Occipital lobe (tissue), 1 donor: ENCODE measurements at regions not wholly inside any gene's neighbourhood (a gene's known extent, or its start where the extent isn't known, plus 50 kb on each side); places are given as distances from the start of the nearest gene placed in this dataset.
"Not testable (repeated sequence)": the region's sequence is repeated elsewhere in the genome, so short reads cannot be mapped to it uniquely, and the experiment has no call there.

Experiments
- DNase-seq: peaks from one replicate; lab custom pipeline; 2025; lab: John Stamatoyannopoulos, UW

GRCh38 chr11:57871231-57871630 is 109.6 kb downstream of the CTNND1 start:
- no peak for DNase-seq

DNA sequence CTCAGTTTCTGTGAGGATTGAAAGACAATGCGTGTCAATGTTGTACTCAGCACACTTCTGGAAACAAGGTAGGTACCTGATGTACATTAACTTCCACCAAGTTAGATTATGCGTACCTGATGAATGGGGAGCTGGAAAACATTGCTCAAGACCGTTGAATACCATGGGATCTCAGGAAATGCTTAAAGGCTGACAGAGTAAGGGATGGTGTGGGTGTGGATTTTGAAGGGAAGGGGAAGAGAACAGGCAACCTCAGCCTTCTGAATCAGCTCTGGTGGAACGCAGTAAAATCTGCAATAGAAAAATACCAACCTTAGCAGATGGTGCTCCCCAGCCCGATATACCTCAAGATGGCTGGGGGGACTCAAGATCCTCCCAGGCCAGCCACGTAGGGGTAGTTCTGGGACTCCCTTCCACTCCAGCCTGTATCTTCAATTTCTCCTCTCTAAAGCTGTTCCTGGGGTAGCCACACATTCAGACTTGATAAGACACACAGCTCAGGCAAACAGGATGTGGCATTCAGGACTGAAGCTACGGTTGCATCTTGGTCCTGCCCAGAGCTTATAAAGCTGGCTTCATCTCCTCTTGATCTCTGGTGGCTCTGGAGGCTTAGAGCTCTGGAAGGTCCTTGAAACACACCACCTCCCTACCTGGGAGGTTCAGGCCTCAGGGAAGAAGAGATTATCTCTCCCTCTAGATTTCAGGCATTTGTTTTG is 111.8 kb downstream of the CTNND1 start:
- DNase-seq: no peak

DNA sequence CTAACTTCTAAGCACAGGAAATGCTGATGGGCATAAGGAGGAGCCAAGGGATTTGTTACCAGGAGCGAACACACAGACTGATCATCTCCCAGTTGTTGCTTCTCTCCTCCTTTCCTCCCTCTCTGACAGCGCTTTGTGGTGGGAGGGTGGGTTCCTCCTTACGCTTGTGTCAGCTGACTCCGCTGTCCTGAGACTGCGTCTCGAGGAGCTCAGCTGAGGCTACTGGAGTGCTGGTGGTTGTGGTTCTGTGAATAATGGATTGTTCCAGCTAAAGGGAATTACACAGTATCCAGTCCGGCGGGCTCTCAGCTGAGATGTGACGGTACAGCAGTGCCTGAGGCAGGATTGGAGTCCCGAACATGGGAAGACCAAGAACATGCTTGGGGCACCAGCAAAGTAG is 113.4 kb downstream of the CTNND1 start:
- no peak for DNase-seq

GRCh38 chr11:57881647-57882046 is 120.0 kb downstream of the CTNND1 start:
- DNase-seq: no peak

DNA sequence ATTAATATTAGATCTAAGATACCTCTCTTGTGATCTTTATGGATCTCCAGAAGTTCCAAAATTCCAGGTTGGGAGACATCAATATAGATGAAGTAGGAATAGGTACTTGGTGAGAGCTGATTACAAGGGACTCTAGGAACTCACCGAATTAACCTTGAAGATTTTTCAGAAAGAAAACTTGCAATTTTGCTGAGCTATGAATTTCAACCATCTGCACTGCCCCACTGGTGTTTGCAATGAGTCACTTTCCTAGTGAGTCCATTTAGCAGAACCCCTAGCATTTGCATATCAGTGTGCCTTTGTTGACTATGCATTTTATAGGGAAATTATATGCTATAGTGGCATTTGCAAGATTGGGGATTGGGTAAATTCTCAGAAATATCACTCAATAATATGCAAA is 122.0 kb downstream of the CTNND1 start:
- DNase-seq: no peak

- peak; percentile 8 for DNase-seq
Observed at GRCh38 chr11:57885298-57886050, 123.9 kb downstream of the CTNND1 start.

- DNase-seq: no peak
Observed at GRCh38 chr11:57888386-57888785, 126.8 kb downstream of the CTNND1 start.

DNA sequence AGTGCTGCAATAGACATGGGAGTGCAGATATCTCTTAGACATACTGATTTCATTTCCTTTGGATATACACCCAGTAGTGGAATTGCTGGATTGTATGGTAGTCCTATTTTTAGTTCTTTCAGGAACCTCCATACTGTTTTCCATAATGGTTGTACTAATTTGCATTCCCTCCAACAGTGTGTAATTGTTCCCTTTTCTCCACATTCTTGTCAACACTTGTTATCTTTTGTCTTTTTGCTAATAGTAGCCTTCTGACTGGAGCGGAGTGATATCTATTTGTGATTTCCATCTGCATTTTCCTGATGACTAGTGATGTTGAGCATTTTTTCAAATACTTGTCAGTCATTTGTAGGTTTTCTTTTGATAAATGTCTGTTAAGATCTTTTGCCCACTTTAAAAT is 128.9 kb downstream of the CTNND1 start:
- DNase-seq: no peak

- DNase-seq: not testable (repeated sequence)
Observed at GRCh38 chr11:57893200-57893599, 130.5 kb upstream of the OR9Q1 start.

DNA sequence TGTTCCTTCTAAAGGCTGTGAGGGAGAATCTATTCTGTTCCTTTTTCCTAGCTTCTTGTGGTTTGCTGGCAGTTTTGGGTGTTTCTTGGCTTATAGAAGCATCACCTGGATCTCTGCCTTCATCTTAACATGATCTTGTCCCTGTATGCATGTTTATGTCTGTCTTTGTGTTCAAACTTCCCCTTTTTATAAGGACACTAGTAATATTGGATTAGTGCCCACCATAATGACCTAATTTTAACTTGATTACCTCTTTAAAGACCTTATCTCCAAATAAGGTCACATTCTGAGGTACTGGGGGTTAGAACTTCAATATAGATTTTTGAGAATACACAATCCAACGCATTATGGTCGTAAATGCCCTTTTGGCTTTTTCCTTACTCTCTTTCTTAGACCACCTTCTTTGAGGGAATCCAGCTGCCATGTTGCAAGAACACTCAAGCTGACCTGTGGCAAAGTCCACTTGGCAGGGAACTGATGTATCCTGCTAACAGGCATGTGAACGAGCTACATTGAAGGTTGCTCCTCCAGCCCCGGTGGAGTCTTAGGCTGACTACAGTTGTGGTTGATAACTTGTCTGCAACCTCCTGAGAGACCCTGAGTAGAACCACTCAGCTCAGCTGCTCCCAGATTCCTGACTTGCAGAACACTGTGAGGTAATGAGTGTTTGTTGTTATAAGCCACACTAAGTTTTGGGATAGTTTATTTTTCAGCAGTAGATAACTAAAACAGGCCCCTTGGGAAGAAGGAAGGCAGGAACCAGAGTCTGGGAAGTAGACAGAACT is 127.1 kb upstream of the OR9Q1 start:
- no peak for DNase-seq

- no peak for DNase-seq
Observed at GRCh38 chr11:57899378-57899777, 124.3 kb upstream of the OR9Q1 start.

GRCh38 chr11:57900320-57900719 is 123.4 kb upstream of the OR9Q1 start:
- DNase-seq: no peak

- DNase-seq: no peak
Observed at GRCh38 chr11:57901278-57901677, 122.4 kb upstream of the OR9Q1 start.

DNA sequence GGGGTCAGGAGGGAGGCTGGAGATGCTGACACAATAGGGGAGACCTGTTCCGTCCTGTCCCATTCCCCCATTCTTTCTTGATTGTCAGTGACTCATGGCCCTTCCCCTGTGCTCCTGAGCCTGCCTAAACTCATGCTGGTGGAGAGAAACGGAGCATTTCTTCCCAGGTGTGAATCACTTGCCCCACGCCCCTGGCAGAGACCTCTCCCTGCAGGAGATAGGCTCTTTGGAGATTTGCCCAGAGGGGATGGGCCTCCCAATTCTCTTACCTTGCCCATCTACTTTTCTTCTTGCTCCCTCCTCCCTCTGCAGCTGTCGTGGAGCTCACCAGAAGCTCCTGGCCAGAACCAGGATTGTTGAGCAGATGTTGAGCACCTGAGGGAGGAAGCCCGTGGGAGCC is 121.9 kb upstream of the OR9Q1 start:
- no peak for DNase-seq

GRCh38 chr11:57903011-57903410 is 120.7 kb upstream of the OR9Q1 start:
- no peak for DNase-seq

DNA sequence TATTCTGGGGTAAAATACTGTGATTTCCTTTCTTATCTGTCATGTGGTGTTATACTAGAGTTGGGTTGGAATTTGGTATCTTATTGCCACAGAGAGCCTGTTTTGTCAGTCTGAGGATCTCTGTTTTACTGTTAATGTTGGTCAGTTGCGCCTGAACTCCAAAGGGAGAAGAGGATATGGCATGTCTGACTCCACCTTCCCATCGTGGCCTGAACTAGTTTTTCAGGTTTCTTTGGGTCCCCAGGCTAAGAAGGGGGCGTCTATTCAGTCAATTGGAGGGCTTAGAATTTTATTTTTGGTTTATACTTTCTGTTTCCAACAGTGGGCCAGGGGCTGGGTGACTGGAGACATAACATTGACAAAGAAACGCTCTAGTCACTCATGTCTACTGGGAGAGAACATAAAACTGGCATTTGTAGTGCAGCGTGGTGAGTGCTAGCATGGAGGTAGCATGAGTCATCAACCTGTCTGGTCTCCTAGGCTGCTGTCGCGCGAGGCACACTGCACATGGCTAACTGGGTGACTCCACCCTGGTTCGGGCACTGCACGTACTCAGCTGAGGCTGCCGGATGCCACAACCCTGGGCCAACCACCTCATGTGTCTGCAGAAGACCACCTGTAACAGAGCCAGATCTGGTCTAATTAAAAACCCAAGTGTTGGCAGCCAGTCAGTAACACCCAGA is 120.1 kb upstream of the OR9Q1 start:
- DNase-seq: peak; percentile 53

DNA sequence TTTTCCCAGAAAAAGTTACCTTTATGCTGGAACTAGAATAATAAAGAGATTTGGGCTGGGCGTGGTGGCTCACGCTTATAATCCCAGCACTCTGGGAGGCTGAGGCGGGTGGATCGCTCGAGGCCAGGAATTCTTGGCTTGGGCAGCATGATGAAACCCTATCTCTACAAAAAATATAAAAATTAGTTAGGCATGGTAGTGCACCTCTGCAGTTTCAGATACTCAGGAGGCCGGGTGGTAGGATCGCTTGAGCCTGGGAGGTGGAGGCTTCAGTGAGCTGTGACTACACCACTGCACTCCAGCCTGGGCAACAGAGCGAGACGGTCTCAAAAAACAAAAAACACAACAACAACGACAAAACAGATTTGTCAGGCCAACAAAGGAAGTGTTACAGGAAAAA is 119.3 kb upstream of the OR9Q1 start:
- no peak for DNase-seq

- no peak for DNase-seq
Observed at GRCh38 chr11:57905439-57905838, 118.2 kb upstream of the OR9Q1 start.

GRCh38 chr11:57908399-57908798 is 115.3 kb upstream of the OR9Q1 start:
- not testable (repeated sequence) for DNase-seq

DNA sequence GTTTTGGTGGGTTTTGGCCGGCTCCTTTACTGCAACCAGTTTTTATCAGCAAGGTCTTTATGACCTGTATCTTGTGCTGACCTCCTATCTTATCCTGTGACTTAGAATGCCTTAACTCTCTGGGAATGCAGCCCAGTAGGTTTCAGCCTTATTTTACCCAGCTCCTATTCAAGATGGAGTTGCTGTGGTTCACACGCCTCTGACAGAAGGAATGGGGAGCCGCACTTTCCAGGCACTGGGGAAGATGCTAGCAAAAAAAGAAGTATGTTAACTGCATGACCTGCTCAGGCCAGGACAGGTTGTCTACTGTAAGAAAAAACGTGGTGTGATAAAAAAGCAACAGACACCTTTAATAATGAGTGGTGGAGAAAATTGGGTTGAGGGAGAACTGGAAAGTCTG is 112.2 kb upstream of the OR9Q1 start:
- not testable (repeated sequence) for DNase-seq
